Muscle of leg (tissue), 3 donors: ENCODE measurements at regions not wholly inside any gene's neighbourhood (a gene's known extent, or its start where the extent isn't known, plus 50 kb on each side); places are given as distances from the start of the nearest gene placed in this dataset.

Source experiments
- DNase-seq: peaks from one replicate; pipeline ENCODE4 v3.0.0; 2013
- H3K27ac ChIP-seq: one replicate; pipeline ENCODE4 v1.5.1; 2013; ENCODE audit warnings: mild to moderate bottlenecking, low read length, control low read depth
- H3K27me3 ChIP-seq: one replicate; pipeline ENCODE4 v1.6.1; 2013; ENCODE audit warnings: low read length; ENCODE audit not compliant: control insufficient read depth, insufficient read depth
- H3K36me3 ChIP-seq: one replicate; pipeline ENCODE4 v1.6.1; 2013; ENCODE audit warnings: low read length; ENCODE audit not compliant: control insufficient read depth, insufficient read depth
- H3K4me1 ChIP-seq: one replicate; pipeline ENCODE4 v1.6.1; 2013; ENCODE audit warnings: low read length; ENCODE audit not compliant: control insufficient read depth, insufficient read depth
- H3K4me3 ChIP-seq: one replicate; pipeline ENCODE4 v1.5.1; 2013; ENCODE audit warnings: low read length, control low read depth
- H3K9me3 ChIP-seq: replicated peaks from 2 replicates; pipeline ENCODE4 v1.6.1; 2013; ENCODE audit warnings: low read depth, low read length; ENCODE audit not compliant: control insufficient read depth
- WGBS: methylation state at CpG from one replicate; pipeline ENCODE4 v1.1.5; 2013; ENCODE audit warnings: missing lambda C conversion rate; ENCODE audit not compliant: insufficient coverage; 5-methylcytosine and 5-hydroxymethylcytosine counted together

DNA sequence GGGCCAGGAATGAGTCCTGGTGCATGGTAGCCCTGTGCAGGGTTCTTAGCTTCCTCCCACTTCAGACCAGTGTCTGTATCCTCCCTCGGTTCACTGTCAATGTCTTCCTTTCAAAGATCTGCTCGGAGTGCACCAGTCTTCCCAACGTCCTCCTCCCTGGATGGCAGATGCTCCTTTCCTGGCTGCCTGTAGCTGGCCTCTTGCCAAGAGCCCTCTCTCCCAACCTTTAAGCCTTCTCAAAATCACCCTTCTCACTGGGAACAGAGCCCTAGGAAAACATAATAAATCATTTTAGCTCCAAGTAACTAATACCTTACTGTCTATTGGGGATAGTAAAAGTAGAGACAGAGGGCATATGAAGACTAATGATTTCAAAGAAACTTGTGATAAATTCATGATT lies 490.6 kb downstream of the CCSER2 start:
- Histone ChIP-seq H3K4me3 (no peak overlapping the region), H3K36me3 (no peaks in the 10 kb centered on the region), H3K9me3 (no peaks in the 10 kb centered on the region), H3K27me3 (no peaks in the 10 kb centered on the region), H3K27ac (no peak overlapping the region), H3K4me1 (no peaks in the 10 kb centered on the region)
- 72% methylated on average over 3 of the region's 3 CpGs for WGBS
- no peak for DNase-seq

DNA sequence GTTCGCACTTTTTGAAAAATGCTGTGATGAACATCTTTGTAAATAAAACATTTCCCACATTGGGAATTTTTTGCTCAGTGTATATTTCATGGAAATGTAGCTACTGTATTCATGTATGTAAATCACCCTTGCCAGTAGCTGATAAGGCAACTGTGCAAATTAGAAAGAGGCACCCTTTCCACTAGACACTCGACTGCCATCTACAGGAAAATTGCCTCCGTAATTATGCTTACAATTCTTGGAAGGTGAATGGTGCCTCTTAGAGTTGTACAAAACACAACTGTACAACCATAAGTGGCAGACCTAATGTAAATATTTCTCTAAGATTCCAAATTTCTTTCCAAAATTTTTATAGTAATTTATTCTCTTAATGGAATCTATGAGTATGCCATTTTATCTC lies 491.7 kb downstream of the CCSER2 start:
- no CpG with 5 or more reads among the region's 3 CpGs for WGBS
- Histone ChIP-seq H3K27ac (no peak overlapping the region), H3K9me3 (no peaks in the 10 kb centered on the region), H3K27me3 (no peaks in the 10 kb centered on the region), H3K4me3 (no peak overlapping the region), H3K36me3 (no peaks in the 10 kb centered on the region), H3K4me1 (no peaks in the 10 kb centered on the region)
- DNase-seq: no peak

DNA sequence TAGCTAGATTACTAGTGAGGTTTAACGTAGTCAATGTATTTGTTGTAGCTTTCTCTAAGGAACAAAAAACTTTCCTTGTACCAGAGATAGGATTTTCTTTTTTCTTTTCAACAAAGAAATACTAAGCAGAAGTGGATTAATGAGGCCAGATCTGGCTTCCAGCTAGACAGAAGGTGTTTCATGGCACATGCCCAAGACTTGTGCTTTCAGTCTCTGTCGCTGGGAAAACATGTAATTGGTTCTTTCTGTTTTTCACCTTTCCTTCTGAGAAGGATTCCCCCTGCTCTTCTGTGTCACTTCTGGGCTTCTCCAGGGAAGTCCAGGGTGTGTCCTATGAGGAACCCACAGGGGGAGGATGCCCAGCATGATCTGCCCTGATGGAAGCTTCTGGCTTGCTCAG lies 492.2 kb downstream of the CCSER2 start:
- H3K27me3 ChIP-seq: no peaks in the 10 kb centered on the region
- no peaks in the 10 kb centered on the region for H3K4me1 ChIP-seq
- H3K36me3 ChIP-seq: no peaks in the 10 kb centered on the region
- H3K27ac ChIP-seq: no peak overlapping the region
- DNase-seq: no peak
- WGBS: no CpG with 5 or more reads among the region's 2 CpGs
- no peaks in the 10 kb centered on the region for H3K9me3 ChIP-seq
- H3K4me3 ChIP-seq: no peak overlapping the region

DNA sequence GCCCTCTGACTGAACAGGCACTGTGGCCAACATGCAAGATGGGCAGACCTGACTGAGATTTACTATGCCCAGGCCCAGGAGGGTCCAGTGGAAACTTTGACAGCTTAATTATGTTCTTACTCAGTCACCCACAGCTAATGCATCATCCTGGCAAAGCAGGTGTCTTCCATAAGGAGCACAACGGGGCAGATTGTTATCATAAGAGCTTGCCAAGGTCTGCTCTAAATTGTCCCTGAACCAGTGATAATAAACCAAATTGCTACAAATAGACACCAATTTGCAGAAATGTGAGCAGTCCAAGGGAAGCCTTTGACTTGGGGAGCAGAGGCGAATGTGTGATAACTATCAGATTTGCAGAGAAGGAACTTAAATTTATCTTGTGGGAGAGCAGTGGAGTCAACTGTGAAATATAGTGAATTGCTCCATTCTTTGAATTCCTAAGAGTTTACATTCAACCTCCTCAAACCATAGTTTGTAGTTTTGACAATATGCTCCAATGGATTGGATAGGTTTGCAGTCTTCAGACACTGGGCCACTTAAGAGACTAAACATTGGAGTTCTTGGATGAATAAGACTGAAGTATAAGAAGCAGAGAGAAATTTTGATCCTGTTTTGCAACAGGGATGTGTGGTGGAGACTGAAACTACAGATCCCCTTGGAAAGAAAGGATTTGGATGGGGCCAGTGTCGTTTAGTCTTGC lies 494.7 kb downstream of the CCSER2 start:
- DNase-seq: no peak
- Histone ChIP-seq H3K36me3 (no peaks in the 10 kb centered on the region), H3K4me1 (no peaks in the 10 kb centered on the region), H3K27ac (no peak overlapping the region), H3K4me3 (no peak overlapping the region), H3K27me3 (no peaks in the 10 kb centered on the region), H3K9me3 (no peaks in the 10 kb centered on the region)
- 60% methylated on average over 2 of the region's 3 CpGs for WGBS

DNA sequence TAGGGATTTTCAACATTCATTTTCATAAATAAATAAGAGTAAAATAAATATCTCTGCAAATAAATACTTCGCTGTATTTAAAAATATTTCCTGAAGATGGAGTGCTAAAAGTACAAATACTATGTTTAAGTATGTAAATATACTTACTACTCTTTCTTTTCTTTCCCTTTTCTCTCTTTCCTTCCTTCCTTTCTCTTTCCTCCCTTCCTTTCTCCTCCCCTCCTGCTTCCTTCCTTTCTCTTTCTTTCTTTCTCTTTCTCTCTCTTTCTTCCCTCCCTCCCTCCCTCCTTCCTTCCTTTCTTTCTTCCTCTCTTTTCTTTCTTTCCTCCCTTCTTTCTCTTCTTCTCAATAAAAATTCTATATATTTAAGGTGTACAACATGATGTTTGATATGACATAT lies 496.1 kb downstream of the CCSER2 start:
- DNase-seq: no peak
- H3K4me1 ChIP-seq: no peaks in the 10 kb centered on the region
- no peak overlapping the region for H3K27ac ChIP-seq
- H3K4me3 ChIP-seq: no peak overlapping the region
- no peaks in the 10 kb centered on the region for H3K36me3 ChIP-seq
- no CpG with 5 or more reads among the region's 1 CpG for WGBS
- H3K9me3 ChIP-seq: no peaks in the 10 kb centered on the region
- no peaks in the 10 kb centered on the region for H3K27me3 ChIP-seq

DNA sequence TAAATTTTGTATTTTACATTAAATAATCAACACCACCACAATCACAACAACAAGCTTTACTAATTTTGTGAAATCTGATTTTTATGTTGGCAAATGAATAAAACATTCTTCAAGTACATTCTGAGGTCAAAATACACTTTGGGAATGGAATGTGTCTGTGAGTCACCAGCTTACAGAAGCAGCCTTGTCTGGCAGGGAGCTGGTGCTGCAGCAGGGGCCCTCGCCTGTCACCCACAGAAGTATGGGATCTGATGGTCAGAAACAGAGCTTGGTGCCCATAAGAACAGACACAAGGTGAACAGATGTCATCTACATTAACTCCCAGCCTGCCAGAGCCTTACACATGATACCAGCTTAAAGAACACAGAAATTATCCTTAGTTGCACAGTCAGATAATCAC lies 496.9 kb downstream of the CCSER2 start:
- Histone ChIP-seq H3K27ac (no peak overlapping the region), H3K9me3 (no peaks in the 10 kb centered on the region), H3K4me3 (no peak overlapping the region), H3K4me1 (no peaks in the 10 kb centered on the region), H3K27me3 (no peaks in the 10 kb centered on the region), H3K36me3 (no peaks in the 10 kb centered on the region)
- DNase-seq: peak; percentile 6
- no CpG with 5 or more reads among the region's 1 CpG for WGBS

DNA sequence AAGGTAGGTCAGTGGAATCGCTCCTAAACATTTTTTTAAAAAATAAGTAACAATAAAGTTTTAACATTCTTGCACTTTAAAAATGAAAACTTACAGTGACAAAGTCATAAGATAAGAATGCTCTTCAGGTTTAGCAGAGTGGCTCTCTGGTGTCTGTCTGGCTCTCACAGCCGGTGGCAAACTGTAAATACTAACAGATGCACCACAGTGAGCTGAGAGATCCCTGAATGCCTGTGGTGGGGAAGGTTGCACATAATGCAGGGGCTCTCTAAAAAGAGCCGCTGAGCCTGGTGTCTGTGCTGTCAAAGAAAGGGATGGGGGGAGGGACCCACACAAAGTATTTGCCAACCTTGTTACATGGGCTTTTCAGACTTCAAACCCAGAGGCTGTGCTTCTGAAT lies 498.3 kb downstream of the CCSER2 start:
- H3K27ac ChIP-seq: no peak overlapping the region
- 0% methylated on average over 1 of the region's 3 CpGs for WGBS
- H3K4me1 ChIP-seq: no peaks in the 10 kb centered on the region
- DNase-seq: no peak
- H3K9me3 ChIP-seq: no peaks in the 10 kb centered on the region
- no peaks in the 10 kb centered on the region for H3K27me3 ChIP-seq
- H3K36me3 ChIP-seq: no peaks in the 10 kb centered on the region
- no peak overlapping the region for H3K4me3 ChIP-seq

DNA sequence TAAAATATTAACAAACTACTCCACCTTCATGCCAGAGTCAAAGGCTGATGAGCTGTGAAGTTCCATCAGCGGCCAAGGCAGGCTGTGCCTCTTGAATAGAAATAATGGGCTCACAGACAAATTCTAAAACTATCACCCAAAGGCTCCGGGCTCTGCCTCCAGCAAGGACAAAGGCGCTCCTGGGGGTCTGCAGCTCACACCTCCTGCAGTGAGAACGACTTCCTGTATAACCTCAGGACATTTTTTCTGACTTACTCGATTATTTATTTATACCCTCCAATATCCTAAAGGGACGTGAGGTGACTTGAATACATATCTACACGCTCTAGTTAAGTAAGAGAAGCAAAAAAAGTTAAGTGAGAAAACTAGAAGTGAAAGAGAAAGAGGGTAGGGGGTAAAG lies 500.7 kb downstream of the CCSER2 start:
- DNase-seq: no peak
- Histone ChIP-seq H3K27me3 (no peaks in the 10 kb centered on the region), H3K27ac (no peak overlapping the region), H3K4me3 (no peak overlapping the region), H3K36me3 (no peaks in the 10 kb centered on the region), H3K9me3 (no peaks in the 10 kb centered on the region), H3K4me1 (no peaks in the 10 kb centered on the region)
- 79% methylated on average over 3 of the region's 7 CpGs for WGBS

DNA sequence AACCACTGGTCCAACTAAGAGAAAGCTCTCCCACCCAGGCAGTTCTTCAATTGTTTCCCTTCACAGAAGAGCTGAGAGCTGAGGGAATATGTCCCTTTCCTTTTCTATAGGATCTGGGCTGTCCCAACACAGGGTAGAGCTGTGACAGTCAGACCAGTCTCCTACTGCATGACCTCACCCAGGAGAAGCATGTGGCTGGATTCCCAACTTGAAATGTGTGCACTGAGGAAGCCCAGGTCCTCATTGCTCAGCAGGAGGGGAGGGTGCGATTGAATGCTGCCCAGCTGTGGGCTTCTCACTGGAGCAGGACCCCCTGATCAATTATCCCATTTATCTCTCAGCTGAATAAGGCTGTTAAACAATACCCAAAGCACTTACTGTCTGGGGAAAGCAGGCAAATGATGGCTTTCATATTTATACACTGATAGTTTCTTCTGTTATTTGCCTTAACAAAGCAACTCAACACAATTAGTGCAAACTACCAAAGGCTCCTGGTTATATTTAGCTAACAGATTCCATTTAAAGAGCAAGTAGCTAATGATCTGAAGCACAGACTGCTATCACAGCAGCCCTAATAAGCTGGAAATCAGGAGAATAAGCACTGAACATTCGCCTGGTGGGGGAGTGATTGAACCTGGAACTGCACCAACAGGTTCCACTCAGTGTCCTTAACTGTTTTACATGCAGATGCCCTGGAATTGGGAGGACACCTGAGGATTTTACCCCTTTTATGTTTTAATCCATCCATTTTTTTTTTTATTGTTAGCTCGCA lies 508.8 kb downstream of the CCSER2 start:
- H3K27me3 ChIP-seq: no peaks in the 10 kb centered on the region
- no peak overlapping the region for H3K4me3 ChIP-seq
- no peaks in the 10 kb centered on the region for H3K4me1 ChIP-seq
- H3K27ac ChIP-seq: no peak overlapping the region
- no peaks in the 10 kb centered on the region for H3K9me3 ChIP-seq
- no peak for DNase-seq
- WGBS: 63% methylated on average over 1 of the region's 3 CpGs
- H3K36me3 ChIP-seq: no peaks in the 10 kb centered on the region

DNA sequence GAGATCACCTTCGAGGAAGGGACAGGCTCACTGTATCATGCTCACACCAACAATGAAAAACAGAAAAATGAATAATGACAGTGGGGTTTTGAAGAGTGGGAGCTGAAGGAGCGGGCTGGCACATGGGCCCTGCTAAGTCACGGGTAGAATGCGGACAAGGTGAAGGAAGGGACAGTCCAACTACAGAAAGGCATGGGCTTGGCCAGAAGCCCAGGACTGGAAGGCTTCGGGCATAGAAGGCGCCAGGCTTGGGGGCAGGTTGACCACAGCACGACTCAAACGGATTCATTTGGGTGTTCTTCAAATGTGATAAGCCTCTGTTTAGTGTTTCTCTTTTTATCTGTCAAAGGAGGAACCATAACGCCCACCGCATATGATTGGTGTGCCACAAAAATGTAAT lies 509.5 kb downstream of the CCSER2 start:
- no peak overlapping the region for H3K4me3 ChIP-seq
- no peaks in the 10 kb centered on the region for H3K4me1 ChIP-seq
- H3K36me3 ChIP-seq: no peaks in the 10 kb centered on the region
- H3K27me3 ChIP-seq: no peaks in the 10 kb centered on the region
- no peak for DNase-seq
- no peak overlapping the region for H3K27ac ChIP-seq
- 79% methylated on average over 9 of the region's 10 CpGs for WGBS
- H3K9me3 ChIP-seq: no peaks in the 10 kb centered on the region
